ENCODE measurements at regions not wholly inside any gene's neighbourhood (a gene's known extent, or its start where the extent isn't known, plus 50 kb on each side); places are given as distances from the start of the nearest gene placed in this dataset.

GRCh38 chr5:113825176-113825575 is 311.7 kb downstream of the YTHDC2 start:
- Histone ChIP-seq H3K4me3 (no peak overlapping the region), H3K9me3 (no peaks in the 10 kb centered on the region), H3K36me3 (no peaks in the 10 kb centered on the region), H3K27me3 (no peaks in the 10 kb centered on the region), H3K27ac (no peak overlapping the region), H3K4me1 (no peaks in the 10 kb centered on the region), H3K9ac (ENCODE audit: low read depth in 2 of 2, low read length in 2 of 2) (no peak overlapping the region)
- TF ChIP-seq, protein P1, sequence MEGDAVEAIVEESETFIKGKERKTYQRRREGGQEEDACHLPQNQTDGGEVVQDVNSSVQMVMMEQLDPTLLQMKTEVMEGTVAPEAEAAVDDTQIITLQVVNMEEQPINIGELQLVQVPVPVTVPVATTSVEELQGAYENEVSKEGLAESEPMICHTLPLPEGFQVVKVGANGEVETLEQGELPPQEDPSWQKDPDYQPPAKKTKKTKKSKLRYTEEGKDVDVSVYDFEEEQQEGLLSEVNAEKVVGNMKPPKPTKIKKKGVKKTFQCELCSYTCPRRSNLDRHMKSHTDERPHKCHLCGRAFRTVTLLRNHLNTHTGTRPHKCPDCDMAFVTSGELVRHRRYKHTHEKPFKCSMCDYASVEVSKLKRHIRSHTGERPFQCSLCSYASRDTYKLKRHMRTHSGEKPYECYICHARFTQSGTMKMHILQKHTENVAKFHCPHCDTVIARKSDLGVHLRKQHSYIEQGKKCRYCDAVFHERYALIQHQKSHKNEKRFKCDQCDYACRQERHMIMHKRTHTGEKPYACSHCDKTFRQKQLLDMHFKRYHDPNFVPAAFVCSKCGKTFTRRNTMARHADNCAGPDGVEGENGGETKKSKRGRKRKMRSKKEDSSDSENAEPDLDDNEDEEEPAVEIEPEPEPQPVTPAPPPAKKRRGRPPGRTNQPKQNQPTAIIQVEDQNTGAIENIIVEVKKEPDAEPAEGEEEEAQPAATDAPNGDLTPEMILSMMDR (IDR thresholded peaks at IDR 0.05): no peak
- no peak for DNase-seq
- intact Hi-C loops (cut with DNase I): no loop called here

- no peaks in the 10 kb centered on the region for H3K27me3 ChIP-seq
- intact Hi-C loops (cut with DNase I): no loop called here
- no peak overlapping the region for H3K4me3 ChIP-seq
- H3K27ac ChIP-seq: no peak overlapping the region
- H3K9ac ChIP-seq (ENCODE audit: low read depth in 2 of 2, low read length in 2 of 2): no peak overlapping the region
- H3K9me3 ChIP-seq: no peaks in the 10 kb centered on the region
- no peak for DNase-seq
- TF ChIP-seq, protein P1 (IDR thresholded peaks at IDR 0.05): no peak
- no peaks in the 10 kb centered on the region for H3K36me3 ChIP-seq
- H3K4me1 ChIP-seq: no peaks in the 10 kb centered on the region
Measured at GRCh38 chr5:113846941-113847340, 333.4 kb downstream of the YTHDC2 start.

DNA sequence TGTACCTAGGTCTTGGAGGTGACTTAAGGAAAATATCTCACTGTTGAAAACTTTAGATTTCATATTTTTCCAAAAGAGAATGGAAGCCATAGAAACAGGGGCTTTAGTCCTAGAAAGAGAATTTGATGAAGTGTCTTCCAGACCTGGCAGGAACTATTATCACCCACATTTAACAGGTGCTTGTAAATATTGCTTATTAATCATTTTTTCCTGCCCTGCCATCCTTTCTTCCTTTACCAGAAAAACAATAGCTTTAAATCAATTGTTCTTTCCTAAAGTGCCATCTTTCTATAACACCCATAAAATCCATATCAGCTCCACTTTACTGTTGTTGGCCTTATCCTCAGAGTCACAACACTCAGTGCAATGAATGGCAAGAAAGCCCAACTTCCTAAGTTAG is 350.9 kb downstream of the YTHDC2 start:
- H3K27ac ChIP-seq: no peak overlapping the region
- no peak overlapping the region for H3K9ac ChIP-seq (ENCODE audit: low read depth in 2 of 2, low read length in 2 of 2)
- H3K4me1 ChIP-seq: no peaks in the 10 kb centered on the region
- TF ChIP-seq, protein P1 (IDR thresholded peaks at IDR 0.05): no peak
- no peak overlapping the region for H3K4me3 ChIP-seq
- no peaks in the 10 kb centered on the region for H3K9me3 ChIP-seq
- no peaks in the 10 kb centered on the region for H3K36me3 ChIP-seq
- DNase-seq: no peak
- intact Hi-C loops (cut with DNase I): no loop called here
- H3K27me3 ChIP-seq: no peaks in the 10 kb centered on the region

DNA sequence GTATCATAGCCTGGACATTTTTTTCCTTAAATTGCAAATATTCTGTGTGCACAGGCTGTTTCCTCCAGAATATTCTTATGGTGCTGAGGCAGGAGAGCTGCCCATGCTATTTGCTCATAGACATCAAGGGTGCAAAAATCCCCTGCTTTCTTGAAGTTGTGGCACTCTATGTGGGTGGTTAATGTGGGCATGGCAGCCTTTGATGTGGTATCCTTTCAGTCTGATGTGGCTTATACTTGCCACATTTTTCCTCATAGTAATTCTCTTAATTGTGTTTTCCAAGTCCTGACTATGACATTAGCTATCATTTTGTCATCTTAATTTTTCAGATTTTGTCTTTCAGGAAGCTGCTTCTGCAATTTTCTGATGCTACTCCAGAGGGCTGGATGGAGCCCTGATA is 353.3 kb downstream of the YTHDC2 start:
- no peaks in the 10 kb centered on the region for H3K36me3 ChIP-seq
- no peaks in the 10 kb centered on the region for H3K27me3 ChIP-seq
- no peak overlapping the region for H3K4me3 ChIP-seq
- intact Hi-C loops (cut with DNase I): no loop called here
- no peak overlapping the region for H3K9ac ChIP-seq (ENCODE audit: low read depth in 2 of 2, low read length in 2 of 2)
- no peak for DNase-seq
- no peaks in the 10 kb centered on the region for H3K4me1 ChIP-seq
- no peaks in the 10 kb centered on the region for H3K9me3 ChIP-seq
- TF ChIP-seq, protein P1 (IDR thresholded peaks at IDR 0.05): no peak
- no peak overlapping the region for H3K27ac ChIP-seq

DNA sequence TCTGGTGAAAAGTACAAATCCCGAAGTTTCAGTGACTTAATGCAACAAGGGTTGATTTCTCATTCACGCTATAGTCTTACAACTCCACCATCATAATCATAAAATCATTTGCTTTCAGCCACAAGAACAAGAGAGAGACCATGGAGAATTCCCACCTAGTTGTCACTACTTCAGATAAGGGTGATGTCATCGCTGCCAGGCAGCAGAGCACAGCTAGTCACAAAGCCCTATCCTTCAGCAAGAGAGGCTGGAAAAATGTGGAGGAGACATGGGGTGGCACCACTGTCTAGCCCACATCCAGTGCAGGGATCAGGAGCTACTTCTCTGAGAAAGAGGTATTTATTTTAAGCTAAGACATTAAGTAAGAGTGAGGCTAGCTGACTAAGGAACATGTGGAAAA is 356.1 kb downstream of the YTHDC2 start:
- TF ChIP-seq, protein P1 (IDR thresholded peaks at IDR 0.05): no peak
- intact Hi-C loops (cut with DNase I): no loop called here
- no peak overlapping the region for H3K4me3 ChIP-seq
- no peak overlapping the region for H3K9ac ChIP-seq (ENCODE audit: low read depth in 2 of 2, low read length in 2 of 2)
- no peaks in the 10 kb centered on the region for H3K27me3 ChIP-seq
- no peaks in the 10 kb centered on the region for H3K36me3 ChIP-seq
- no peak for DNase-seq
- H3K4me1 ChIP-seq: no peaks in the 10 kb centered on the region
- H3K27ac ChIP-seq: no peak overlapping the region
- no peaks in the 10 kb centered on the region for H3K9me3 ChIP-seq

- Histone ChIP-seq H3K9me3 (no peaks in the 10 kb centered on the region), H3K9ac (ENCODE audit: low read depth in 2 of 2, low read length in 2 of 2) (no peak overlapping the region), H3K27ac (no peak overlapping the region), H3K4me1 (no peaks in the 10 kb centered on the region), H3K4me3 (no peak overlapping the region), H3K36me3 (no peaks in the 10 kb centered on the region), H3K27me3 (no peaks in the 10 kb centered on the region)
- intact Hi-C loops (cut with DNase I): no loop called here
- DNase-seq: no peak
- TF ChIP-seq, protein P1 (IDR thresholded peaks at IDR 0.05): no peak
Measured at GRCh38 chr5:113871972-113872371, 358.5 kb downstream of the YTHDC2 start.

Measured in colonic mucosa (tissue), 4 donors.